ENCODE measurements at regions not wholly inside any gene's neighbourhood (a gene's known extent, or its start where the extent isn't known, plus 50 kb on each side); places are given as distances from the start of the nearest gene placed in this dataset.

DNA sequence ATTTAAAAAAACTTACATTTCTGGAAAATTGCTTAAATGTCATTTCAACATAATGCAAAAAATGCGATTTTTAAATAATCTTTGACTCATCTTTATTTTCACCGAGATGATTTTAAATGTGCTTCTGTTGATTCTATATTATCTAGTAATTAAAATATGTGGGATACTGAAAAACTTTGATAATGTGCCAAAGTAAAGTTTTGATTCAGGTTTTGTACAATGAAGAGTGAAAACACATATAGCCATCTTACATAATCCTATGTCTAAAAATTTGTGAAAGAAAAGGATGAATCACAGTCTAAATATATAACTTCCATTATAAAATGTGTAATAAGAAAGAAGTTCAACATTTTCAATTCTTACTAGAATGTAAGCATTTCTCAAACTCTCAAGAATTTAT lies 204.3 kb upstream of the ZC3H15 start:
- no peaks in the 10 kb centered on the region for H3K4me1 ChIP-seq
- H3K36me3 ChIP-seq (replicated peaks in 1 of 2; ENCODE audit: insufficient read depth in 1 of 2, low read depth in 2 of 2): no peaks in the 10 kb centered on the region
- 90 to 93% methylated on average over 2 of the region's 2 CpGs for WGBS, 2 donors
- intact Hi-C loops (cut with DNase I): no loop called here
- no peaks in the 10 kb centered on the region for H3K9me3 ChIP-seq
- DNase-seq (no peak), ATAC-seq (no peak)
- H3K27ac ChIP-seq: no peak overlapping the region
- no peaks in the 10 kb centered on the region for H3K27me3 ChIP-seq
- TF ChIP-seq, protein P1, sequence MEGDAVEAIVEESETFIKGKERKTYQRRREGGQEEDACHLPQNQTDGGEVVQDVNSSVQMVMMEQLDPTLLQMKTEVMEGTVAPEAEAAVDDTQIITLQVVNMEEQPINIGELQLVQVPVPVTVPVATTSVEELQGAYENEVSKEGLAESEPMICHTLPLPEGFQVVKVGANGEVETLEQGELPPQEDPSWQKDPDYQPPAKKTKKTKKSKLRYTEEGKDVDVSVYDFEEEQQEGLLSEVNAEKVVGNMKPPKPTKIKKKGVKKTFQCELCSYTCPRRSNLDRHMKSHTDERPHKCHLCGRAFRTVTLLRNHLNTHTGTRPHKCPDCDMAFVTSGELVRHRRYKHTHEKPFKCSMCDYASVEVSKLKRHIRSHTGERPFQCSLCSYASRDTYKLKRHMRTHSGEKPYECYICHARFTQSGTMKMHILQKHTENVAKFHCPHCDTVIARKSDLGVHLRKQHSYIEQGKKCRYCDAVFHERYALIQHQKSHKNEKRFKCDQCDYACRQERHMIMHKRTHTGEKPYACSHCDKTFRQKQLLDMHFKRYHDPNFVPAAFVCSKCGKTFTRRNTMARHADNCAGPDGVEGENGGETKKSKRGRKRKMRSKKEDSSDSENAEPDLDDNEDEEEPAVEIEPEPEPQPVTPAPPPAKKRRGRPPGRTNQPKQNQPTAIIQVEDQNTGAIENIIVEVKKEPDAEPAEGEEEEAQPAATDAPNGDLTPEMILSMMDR (IDR thresholded peaks at IDR 0.05): no peak
- no peak for TF ChIP-seq POLR2A (IDR thresholded peaks at IDR 0.05)
- no peak overlapping the region for H3K4me3 ChIP-seq

DNA sequence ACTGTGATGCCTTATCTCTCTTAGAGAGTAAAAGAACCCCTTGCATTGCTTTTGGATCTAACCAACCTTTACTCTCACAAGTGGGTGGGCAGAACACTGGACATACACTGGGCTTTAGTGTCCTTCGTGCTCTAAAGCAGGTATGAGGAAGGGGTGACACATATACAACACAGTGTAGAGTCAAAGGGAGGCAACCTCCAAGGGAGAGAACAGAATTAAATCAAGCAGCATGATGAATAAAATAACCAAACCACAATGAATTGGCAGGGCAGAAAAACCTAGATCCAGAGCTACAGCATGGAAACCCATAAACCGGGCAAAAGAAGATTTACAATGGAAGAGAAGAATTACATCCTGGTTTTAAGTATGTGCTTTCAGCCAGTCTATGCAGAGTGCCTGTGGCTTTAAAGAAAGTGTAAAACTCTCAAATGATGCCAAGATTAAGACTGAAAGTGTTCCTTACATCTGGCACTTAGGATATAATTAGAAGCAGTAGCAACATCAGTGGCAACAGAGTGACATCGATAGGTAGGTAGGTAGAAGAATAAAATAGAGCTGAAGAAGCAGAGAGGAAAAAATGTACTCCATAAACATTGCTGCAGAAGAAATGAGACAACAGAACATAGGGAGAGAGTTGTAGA lies 191.7 kb upstream of the ZC3H15 start:
- DNase-seq (no peak), ATAC-seq (no peak)
- H3K4me3 ChIP-seq: no peak overlapping the region
- no peaks in the 10 kb centered on the region for H3K27me3 ChIP-seq
- whole genome bisulfite sequencing, 2 donors: 83 to 87% methylated on average over 3 of the region's 3 CpGs
- H3K36me3 ChIP-seq (replicated peaks in 1 of 2; ENCODE audit: insufficient read depth in 1 of 2, low read depth in 2 of 2): no peaks in the 10 kb centered on the region
- intact Hi-C loops (cut with DNase I): no loop called here
- no peak overlapping the region for H3K27ac ChIP-seq
- no peaks in the 10 kb centered on the region for H3K4me1 ChIP-seq
- TF ChIP-seq POLR2A (IDR thresholded peaks at IDR 0.05): no peak
- TF ChIP-seq, protein P1 (IDR thresholded peaks at IDR 0.05): no peak
- H3K9me3 ChIP-seq: no peaks in the 10 kb centered on the region

DNA sequence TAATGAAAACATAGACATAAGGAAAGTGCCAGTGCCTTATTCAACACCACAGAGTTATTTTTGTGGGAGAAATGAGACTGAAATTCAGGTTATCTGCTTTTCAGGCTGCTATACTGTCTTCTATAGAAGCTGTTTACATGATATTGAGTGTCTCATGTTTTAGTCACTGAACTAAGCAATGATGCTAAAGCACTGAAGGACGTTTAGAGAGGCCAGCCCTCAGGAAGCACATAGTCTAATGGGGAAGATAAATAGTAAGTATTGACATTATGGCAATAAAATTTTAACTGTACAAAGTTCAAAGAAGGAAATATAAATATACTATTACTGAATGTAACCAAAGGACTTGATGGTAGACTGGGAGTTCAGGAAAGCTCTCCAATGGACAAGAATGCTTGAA lies 186.4 kb upstream of the ZC3H15 start:
- Histone ChIP-seq H3K4me1 (no peaks in the 10 kb centered on the region), H3K27me3 (no peaks in the 10 kb centered on the region), H3K36me3 (replicated peaks in 1 of 2; ENCODE audit: insufficient read depth in 1 of 2, low read depth in 2 of 2) (no peaks in the 10 kb centered on the region), H3K27ac (no peak overlapping the region), H3K9me3 (no peaks in the 10 kb centered on the region), H3K4me3 (no peak overlapping the region)
- DNase-seq (no peak), ATAC-seq (no peak)
- TF ChIP-seq POLR2A (IDR thresholded peaks at IDR 0.05): no peak
- TF ChIP-seq, protein P1 (IDR thresholded peaks at IDR 0.05): no peak
- 38 to 48% methylated on average over 1 of the region's 1 CpG for WGBS, 2 donors
- intact Hi-C loops (cut with DNase I): no loop called here

DNA sequence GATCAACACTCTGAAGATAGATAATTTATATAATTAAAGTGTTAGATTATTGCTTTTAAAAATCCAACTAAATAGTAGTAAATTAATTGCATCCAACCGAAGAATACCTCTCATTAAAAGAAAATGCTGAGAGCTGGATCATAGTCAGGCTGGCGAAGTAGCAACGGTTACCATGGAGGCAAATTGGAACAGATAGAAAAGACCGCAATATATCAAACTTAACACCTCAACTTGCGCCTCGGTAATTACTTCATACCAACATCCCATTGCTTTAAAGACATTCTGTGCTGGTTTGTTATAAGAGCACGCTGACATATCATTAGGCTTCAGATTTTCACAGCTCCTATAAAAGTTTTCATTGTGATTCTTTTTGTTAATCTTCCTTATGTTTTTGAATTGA lies 183.8 kb upstream of the ZC3H15 start:
- no peaks in the 10 kb centered on the region for H3K4me1 ChIP-seq
- WGBS, 2 donors: 94 to 95% methylated on average over 7 of the region's 7 CpGs
- no peak for DNase-seq
- H3K27ac ChIP-seq: no peak overlapping the region
- TF ChIP-seq, protein P1 (IDR thresholded peaks at IDR 0.05): no peak
- no peak for TF ChIP-seq POLR2A (IDR thresholded peaks at IDR 0.05)
- no peaks in the 10 kb centered on the region for H3K9me3 ChIP-seq
- no peaks in the 10 kb centered on the region for H3K36me3 ChIP-seq (replicated peaks in 1 of 2; ENCODE audit: insufficient read depth in 1 of 2, low read depth in 2 of 2)
- H3K27me3 ChIP-seq: no peaks in the 10 kb centered on the region
- H3K4me3 ChIP-seq: no peak overlapping the region
- intact Hi-C loops (cut with DNase I): no loop called here
- ATAC-seq: no peak

DNA sequence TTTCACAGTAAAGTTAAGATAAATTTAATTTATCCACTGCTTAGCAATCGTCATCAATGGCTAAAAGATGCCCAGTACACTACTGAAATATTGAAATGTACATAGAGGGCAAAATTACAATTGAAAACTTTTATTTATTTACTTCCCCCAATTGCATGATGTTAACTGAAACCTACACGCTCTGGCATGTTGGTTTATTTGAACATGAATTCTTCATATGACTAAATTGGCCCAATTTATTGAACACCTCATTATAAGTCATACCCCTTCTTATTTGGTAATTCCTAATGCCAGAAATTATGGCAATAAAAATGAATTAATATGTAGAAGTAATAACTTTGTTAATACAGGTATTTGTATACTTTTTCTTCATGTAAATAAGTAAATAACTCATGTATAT lies 183.0 kb upstream of the ZC3H15 start:
- H3K27ac ChIP-seq: no peak overlapping the region
- WGBS, 2 donors: 91 to 93% methylated on average over 2 of the region's 2 CpGs
- no peaks in the 10 kb centered on the region for H3K9me3 ChIP-seq
- no peak overlapping the region for H3K4me3 ChIP-seq
- DNase-seq: no peak
- H3K4me1 ChIP-seq: no peaks in the 10 kb centered on the region
- ATAC-seq: no peak
- intact Hi-C loops (cut with DNase I): no loop called here
- TF ChIP-seq POLR2A (IDR thresholded peaks at IDR 0.05): no peak
- TF ChIP-seq, protein P1 (IDR thresholded peaks at IDR 0.05): no peak
- H3K27me3 ChIP-seq: no peaks in the 10 kb centered on the region
- H3K36me3 ChIP-seq (replicated peaks in 1 of 2; ENCODE audit: insufficient read depth in 1 of 2, low read depth in 2 of 2): no peaks in the 10 kb centered on the region

Measured in body of pancreas (tissue), 4 donors.